IMR-90 (cell line): ENCODE measurements at regions not wholly inside any gene's neighbourhood (a gene's known extent, or its start where the extent isn't known, plus 50 kb on each side); places are given as distances from the start of the nearest gene placed in this dataset.

Experiments
- ATAC-seq: fragments of 200-7000 bp; cut with Tn5 transposase; 2 replicates; pipeline ENCODE4 v1.9.1; 2020; ENCODE audit warnings: low read depth, mild to moderate bottlenecking, moderate library complexity
- BruUV-seq: library from RNA; stranded (reverse); fragments of 400-500 nt; replicated peaks from 2 replicates; lab custom pipeline; 2021; lab: Mats Ljungman, UMichigan
- CTCF ChIA-PET: fragments of 300-600 bp; formaldehyde crosslinking; extraction: SDS; loops from one replicate; lab custom pipeline; 2021; ENCODE audit warnings: antibody characterized with exemption; lab: Yijun Ruan, JAX
- POLR2A ChIA-PET: fragments of 300-600 bp; sonication (Branson Sonifier 250); formaldehyde crosslinking; loops from one replicate; lab custom pipeline; 2022; ENCODE audit warnings: antibody characterized with exemption; ENCODE audit not compliant: unreplicated experiment; lab: Charles Lee
- DNase-seq: peaks from one replicate; pipeline ENCODE4 v3.0.0; 2013
- H2AFZ ChIP-seq: replicated peaks from 2 replicates; pipeline ENCODE3; 2013; ENCODE audit warnings: low read length, mild to moderate bottlenecking; ENCODE audit not compliant: poor library complexity
- H2AK5ac ChIP-seq: 2 replicates; pipeline ENCODE4 v1.6.1; 2013; ENCODE audit warnings: low read depth, low read length, inconsistent platforms
- H2AK9ac ChIP-seq: replicated peaks from 2 replicates; pipeline ENCODE3; 2013; ENCODE audit warnings: mild to moderate bottlenecking, low read depth, low read length, moderate library complexity; ENCODE audit not compliant: poor library complexity
- H2BK120ac ChIP-seq: 2 replicates; pipeline ENCODE4 v1.6.1; 2013; ENCODE audit warnings: low read depth, low read length, inconsistent platforms
- H2BK15ac ChIP-seq: 3 replicates; pipeline ENCODE4 v1.6.1; 2013; ENCODE audit warnings: low read depth, low read length, inconsistent platforms
- H2BK20ac ChIP-seq: 2 replicates; pipeline ENCODE4 v1.6.1; 2013; ENCODE audit warnings: low read depth, mild to moderate bottlenecking, inconsistent platforms, low read length, moderate library complexity
- H2BK5ac ChIP-seq: 2 replicates; pipeline ENCODE4 v1.6.1; 2013; ENCODE audit warnings: mild to moderate bottlenecking, low read depth, low read length, inconsistent platforms; ENCODE audit not compliant: poor library complexity, severe bottlenecking
- H3K14ac ChIP-seq: replicated peaks from 2 replicates; pipeline ENCODE4 v1.6.1; 2013; ENCODE audit warnings: low read depth, low read length, inconsistent platforms
- H3K18ac ChIP-seq: 2 replicates; pipeline ENCODE4 v1.6.1; 2013; ENCODE audit warnings: low read depth, low read length, control low read depth
- H3K23ac ChIP-seq: 2 replicates; pipeline ENCODE4 v1.6.1; 2013; ENCODE audit warnings: low read depth, low read length, inconsistent platforms
- H3K27ac ChIP-seq: 2 replicates; pipeline ENCODE4 v1.5.1; 2013; ENCODE audit warnings: mild to moderate bottlenecking, control low read depth, low read length; ENCODE audit not compliant: insufficient read depth
- H3K27me3 ChIP-seq: 2 replicates; pipeline ENCODE4 v1.6.1; 2013; ENCODE audit warnings: low read length; ENCODE audit not compliant: control insufficient read depth, insufficient read depth
- H3K36me3 ChIP-seq: 2 replicates; pipeline ENCODE4 v1.6.1; 2013; ENCODE audit warnings: low read length, mixed read lengths; ENCODE audit not compliant: control insufficient read depth, insufficient read depth
- H3K4ac ChIP-seq: 2 replicates; pipeline ENCODE4 v1.6.1; 2013; ENCODE audit warnings: low read depth, low read length, inconsistent platforms
- H3K4me1 ChIP-seq: 2 replicates; pipeline ENCODE4 v1.6.1; 2013; ENCODE audit warnings: low read length, mixed read lengths; ENCODE audit not compliant: control insufficient read depth, insufficient read depth
- H3K4me2 ChIP-seq: 2 replicates; pipeline ENCODE4 v1.6.1; 2013; ENCODE audit warnings: low read depth, mild to moderate bottlenecking, control low read depth, low read length, moderate library complexity
- H3K4me3 ChIP-seq: 2 replicates; pipeline ENCODE4 v1.5.1; 2013; ENCODE audit warnings: low read depth, mild to moderate bottlenecking, control low read depth, low read length, moderate library complexity; ENCODE audit not compliant: insufficient read depth
- H3K56ac ChIP-seq: 2 replicates; pipeline ENCODE4 v1.6.1; 2013; ENCODE audit warnings: low read length, inconsistent platforms; ENCODE audit not compliant: insufficient read depth; ENCODE audit errors: extremely low read depth
- H3K79me1 ChIP-seq, 2 experiments: 2 replicates each; pipeline ENCODE4 v1.6.1; 2013; ENCODE audit warnings: low read length in 2 of 2, inconsistent platforms in 1 of 2, low read depth in 1 of 2
- H3K9ac ChIP-seq: 2 replicates; pipeline ENCODE4 v1.6.1; 2013; ENCODE audit warnings: low read depth, low read length, control low read depth
- H3K9me1 ChIP-seq: 2 replicates; pipeline ENCODE4 v1.6.1; 2013; ENCODE audit warnings: low read length, inconsistent platforms; ENCODE audit not compliant: insufficient read depth
- H3K9me3 ChIP-seq: 2 replicates; pipeline ENCODE4 v1.6.1; 2013; ENCODE audit warnings: low read length; ENCODE audit not compliant: control insufficient read depth, insufficient read depth
- H4K20me1 ChIP-seq: 2 replicates; pipeline ENCODE4 v1.6.1; 2013; ENCODE audit warnings: low read length, inconsistent platforms; ENCODE audit not compliant: insufficient read depth
- H4K5ac ChIP-seq: 2 replicates; pipeline ENCODE4 v1.6.1; 2013; ENCODE audit warnings: mild to moderate bottlenecking, low read depth, low read length, control low read depth
- H4K8ac ChIP-seq, 2 experiments: 2 replicates each; pipeline ENCODE4 v1.6.1; 2013; ENCODE audit warnings: low read depth in 2 of 2, low read length in 2 of 2, control low read depth in 1 of 2, inconsistent platforms in 1 of 2
- H4K91ac ChIP-seq: 2 replicates; pipeline ENCODE4 v1.6.1; 2013; ENCODE audit warnings: low read depth, low read length, inconsistent platforms; ENCODE audit not compliant: insufficient read depth
- BHLHE40 ChIP-seq: fragments of 150-350 bp; IDR thresholded peaks from 2 replicates; pipeline ENCODE4 v1.6.1; 2016; ENCODE audit warnings: mild to moderate bottlenecking, low read depth, low read length
- CEBPB ChIP-seq: IDR thresholded peaks from 2 replicates; pipeline ENCODE4 v1.6.1; 2012; ENCODE audit warnings: low read depth, low read length, improper control_type of control experiment
- CHD1 ChIP-seq: IDR thresholded peaks from 2 replicates; pipeline ENCODE4 v1.6.1; 2012; ENCODE audit warnings: low read depth, low read length, improper control_type of control experiment
- CTCF ChIP-seq: conservative IDR thresholded peaks from 2 replicates; pipeline ENCODE4 v1.5.1; 2012; ENCODE audit warnings: mild to moderate bottlenecking, low read depth, low read length, improper control_type of control experiment
- ELK1 ChIP-seq: fragments of 150-350 bp; IDR thresholded peaks from 2 replicates; pipeline ENCODE4 v1.6.1; 2016; ENCODE audit warnings: low read depth, mild to moderate bottlenecking, low read length, moderate library complexity, borderline replicate concordance
- FOS ChIP-seq: fragments of 150-350 bp; IDR thresholded peaks from 2 replicates; pipeline ENCODE4 v1.6.1; 2016; ENCODE audit warnings: low read depth, low read length
- MAFK ChIP-seq: IDR thresholded peaks from 2 replicates; pipeline ENCODE4 v1.6.1; 2012; ENCODE audit warnings: low read depth, low read length, improper control_type of control experiment
- MAZ ChIP-seq: IDR thresholded peaks from 2 replicates; pipeline ENCODE4 v1.6.1; 2012; ENCODE audit warnings: low read depth, mild to moderate bottlenecking, low read length, improper control_type of control experiment, moderate library complexity, borderline replicate concordance
- MXI1 ChIP-seq: IDR thresholded peaks from 2 replicates; pipeline ENCODE4 v1.6.1; 2012; ENCODE audit warnings: low read depth, mild to moderate bottlenecking, low read length, moderate library complexity, borderline replicate concordance
- NFE2L2 ChIP-seq: fragments of 150-350 bp; IDR thresholded peaks from 2 replicates; pipeline ENCODE4 v1.6.1; 2016; ENCODE audit warnings: low read depth, mild to moderate bottlenecking, low read length
- POLR2A ChIP-seq: IDR thresholded peaks from 2 replicates; pipeline ENCODE4 v1.6.1; 2012; ENCODE audit warnings: mild to moderate bottlenecking, low read depth, low read length
- RAD21 ChIP-seq: IDR thresholded peaks from 2 replicates; pipeline ENCODE4 v1.6.1; 2012; ENCODE audit warnings: low read length, improper control_type of control experiment
- RCOR1 ChIP-seq: IDR thresholded peaks from 2 replicates; pipeline ENCODE4 v1.6.1; 2012; ENCODE audit warnings: mild to moderate bottlenecking, low read length, improper control_type of control experiment; ENCODE audit not compliant: insufficient replicate concordance
- RFX5 ChIP-seq: IDR thresholded peaks from 2 replicates; pipeline ENCODE4 v1.8.0; 2012; ENCODE audit warnings: low read depth, mild to moderate bottlenecking, low read length, moderate library complexity
- SMC3 ChIP-seq: fragments of 150-350 bp; IDR thresholded peaks from 2 replicates; pipeline ENCODE4 v1.6.1; 2016; ENCODE audit warnings: low read depth, mild to moderate bottlenecking, antibody characterized with exemption, low read length, moderate library complexity
- USF2 ChIP-seq: fragments of 150-350 bp; IDR thresholded peaks from 2 replicates; pipeline ENCODE4 v1.6.1; 2017; ENCODE audit warnings: mild to moderate bottlenecking, antibody characterized with exemption, low read length, low read depth
- WGBS, 2 experiments: methylation state at CpG; one replicate each; pipeline versions ENCODE4 v1.1.5 to v1.1.7; 2013; ENCODE audit warnings: missing lambda C conversion rate in 2 of 2; ENCODE audit not compliant: insufficient read length in 1 of 2; ENCODE audit errors: extremely low coverage in 2 of 2; 5-methylcytosine and 5-hydroxymethylcytosine counted together
- dilution Hi-C: fragments of 300-500 bp; cut with HindIII; formaldehyde crosslinking; loops from one replicate; pipeline ENCODE4 v1.14.3; 2018; ENCODE audit warnings: low sequenced_read_pairs; ENCODE audit not compliant: unreplicated experiment
- in situ Hi-C: fragments of 300-500 bp; cut with MboI; formaldehyde crosslinking; loops from 3 replicates; pipeline ENCODE4 v1.14.3; 2019; ENCODE audit warnings: low sequenced_read_pairs, inconsistent platforms, mixed read lengths
- intact Hi-C: fragments of 100-400 bp; cut with micrococcal nuclease; formaldehyde crosslinking; loops from 2 replicates; pipeline ENCODE4 v1.10.0; 2022

GRCh38 chr7:85725026-85725425 is 538.2 kb upstream of the SEMA3D start:
- TF ChIP-seq BHLHE40 (no peak), POLR2A (no peak), MAFK (no peak), RCOR1 (no peak), MAZ (no peak), ELK1 (no peak), MXI1 (no peak), CTCF (no peak), SMC3 (no peak), RAD21 (no peak), FOS (no peak), USF2 (no peak), CHD1 (no peak), RFX5 (no peak), NFE2L2 (no peak), CEBPB (no peak)
- no peak overlapping the region for H3K4me2 ChIP-seq
- no peak overlapping the region for H3K4ac ChIP-seq
- no peak overlapping the region for H3K4me3 ChIP-seq
- intact Hi-C loops (no loop called here), in situ Hi-C loops (loop anchor here (25.0 kb wide), 1 partner anchor 1813 kb away; no protein-coding TSS in a partner anchor), dilution Hi-C loops (no loop called here)
- H4K8ac ChIP-seq, result no peak overlapping the region
- no peaks in the 10 kb centered on the region for H3K27me3 ChIP-seq
- H3K4me1 ChIP-seq, result no peaks in the 10 kb centered on the region
- ChIA-PET POLR2A (no interaction called here), CTCF (no interaction called here)
- H3K27ac ChIP-seq, result no peak overlapping the region
- H3K79me1 ChIP-seq, result no peaks in the 10 kb centered on the region
- no peak overlapping the region for H2BK5ac ChIP-seq
- H3K14ac ChIP-seq, result no peak overlapping the region
- H3K9me3 ChIP-seq, result no peaks in the 10 kb centered on the region
- no peak overlapping the region for H2AK9ac ChIP-seq
- ATAC-seq (no peak), DNase-seq (no peak)
- H4K91ac ChIP-seq, result no peak overlapping the region
- H2BK120ac ChIP-seq, result no peak overlapping the region
- H4K5ac ChIP-seq, result no peak overlapping the region
- no CpG with 5 or more reads among the region's 2 CpGs for WGBS, 2 experiments
- H2BK20ac ChIP-seq, result no peak overlapping the region
- no peak overlapping the region for H3K23ac ChIP-seq
- H2AK5ac ChIP-seq, result no peak overlapping the region
- H3K56ac ChIP-seq, result no peak overlapping the region
- no peak overlapping the region for H2AFZ ChIP-seq
- BruUV-seq, result no TSS peak
- H2BK15ac ChIP-seq, result no peak overlapping the region
- no peak overlapping the region for H3K18ac ChIP-seq
- no peaks in the 10 kb centered on the region for H4K20me1 ChIP-seq
- H3K9me1 ChIP-seq, result no peaks in the 10 kb centered on the region
- H3K9ac ChIP-seq, result no peak overlapping the region
- H3K36me3 ChIP-seq, result no peaks in the 10 kb centered on the region
